Lung (tissue), 11 donors: ENCODE measurements at regions not wholly inside any gene's neighbourhood (a gene's known extent, or its start where the extent isn't known, plus 50 kb on each side); places are given as distances from the start of the nearest gene placed in this dataset.

Experiments
- ATAC-seq: fragments of 200-7000 bp; cut with Tn5 transposase; one replicate; pipeline ENCODE4 v1.9.1; 2020; ENCODE audit warnings: moderate number of reproducible peaks; ENCODE audit not compliant: insufficient read depth, low FRiP score
- DNase-seq, 3 donors: peaks; one replicate each; pipeline ENCODE4 v3.0.0-alpha.2; 2013 to 2017
- H3K27ac ChIP-seq, 2 donors: one replicate each; pipeline ENCODE4 v1.5.1; 2013; ENCODE audit warnings: mild to moderate bottlenecking in 2 of 2, moderate library complexity in 2 of 2, control low read depth in 1 of 2, inconsistent platforms in 1 of 2, low read depth in 1 of 2, low read length in 1 of 2
- H3K27me3 ChIP-seq, 3 donors: one replicate each; pipeline ENCODE4 v1.5.1; 2013; ENCODE audit warnings: low read length in 2 of 3; ENCODE audit not compliant: control insufficient read depth in 3 of 3, insufficient read depth in 3 of 3
- H3K36me3 ChIP-seq, 4 donors: one replicate each; pipeline ENCODE4 v1.5.1; 2013; ENCODE audit warnings: low read length in 4 of 4, mild to moderate bottlenecking in 1 of 4, moderate library complexity in 1 of 4; ENCODE audit not compliant: control insufficient read depth in 4 of 4, insufficient read depth in 4 of 4
- H3K4me1 ChIP-seq, 5 donors: one replicate each; pipeline ENCODE4 v1.5.1; 2013; ENCODE audit warnings: low read length in 5 of 5, mild to moderate bottlenecking in 2 of 5, moderate library complexity in 1 of 5; ENCODE audit not compliant: control insufficient read depth in 5 of 5, insufficient read depth in 5 of 5
- H3K4me3 ChIP-seq: one replicate; pipeline ENCODE4 v1.5.1; 2013; ENCODE audit warnings: mild to moderate bottlenecking, control low read depth, moderate library complexity
- H3K9ac ChIP-seq, 2 donors: one replicate each; pipeline ENCODE4 v1.5.1; 2013; ENCODE audit warnings: low read length in 2 of 2, control low read depth in 1 of 2; ENCODE audit not compliant: insufficient read depth in 1 of 2
- H3K9me3 ChIP-seq, 4 donors: one replicate each; pipeline ENCODE4 v1.5.1; 2013; ENCODE audit warnings: low read length in 3 of 4, mild to moderate bottlenecking in 1 of 4, moderate library complexity in 1 of 4; ENCODE audit not compliant: control insufficient read depth in 4 of 4, insufficient read depth in 3 of 4
- WGBS, 2 donors: extraction: QIAGEN DNeasy Blood & Tissue Kit; methylation state at CpG; one replicate each; pipeline ENCODE4 v1.1.7; 2013; 5-methylcytosine and 5-hydroxymethylcytosine counted together
- TF ChIP-seq, protein P1 (sequence below): IDR thresholded peaks from 2 replicates; pipeline ENCODE4 v1.5.1; 2012; ENCODE audit warnings: mild to moderate bottlenecking; ENCODE audit errors: control extremely low read depth, extremely low read depth
- donor health status: control.
- donor health status: control.
- donor health status: Bipolar disorder and iron deficiency.
- donor health status: healthy.
- donor health status: DM: yes; HTN: yes; CAD: no.

DNA sequence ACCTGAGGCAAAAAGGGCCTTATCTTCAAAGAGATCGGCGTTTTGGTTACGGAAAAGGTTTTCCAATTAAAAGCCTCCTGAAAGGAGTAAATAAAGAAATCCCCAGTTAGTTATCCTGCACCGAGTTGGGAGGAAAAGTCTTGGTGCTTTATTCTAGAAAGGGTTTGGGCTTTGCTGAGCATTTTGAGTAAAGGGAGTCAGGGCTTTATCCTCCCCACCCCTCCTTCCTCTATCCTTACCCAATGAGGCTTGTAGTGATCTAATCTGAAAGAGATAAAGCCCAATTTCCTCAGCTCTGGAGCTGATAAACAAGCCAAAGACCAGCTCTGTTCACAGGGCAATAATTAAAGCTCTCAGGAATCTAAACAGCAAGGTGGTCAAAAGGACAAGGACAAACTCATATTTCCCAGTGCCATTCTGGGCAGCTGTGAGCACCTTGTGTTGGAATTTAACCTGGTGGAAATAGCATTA, 188.9 kb upstream of the TSC22D1 start:
- Histone ChIP-seq H3K36me3 (no peaks in the 10 kb centered on the region), H3K27ac (no peak overlapping the region), H3K27me3 (no peaks in the 10 kb centered on the region), H3K4me1 (peaks cover 0 to 4% (median 0%) of the 10 kb centered on the region in 5 donors), H3K9ac (no peak overlapping the region), H3K4me3 (no peak overlapping the region), H3K9me3 (no peaks in the 10 kb centered on the region)
- WGBS, 2 donors = 73 to 82% methylated on average over 4 of the region's 4 CpGs
- DNase-seq = no peak
- TF ChIP-seq, protein P1, sequence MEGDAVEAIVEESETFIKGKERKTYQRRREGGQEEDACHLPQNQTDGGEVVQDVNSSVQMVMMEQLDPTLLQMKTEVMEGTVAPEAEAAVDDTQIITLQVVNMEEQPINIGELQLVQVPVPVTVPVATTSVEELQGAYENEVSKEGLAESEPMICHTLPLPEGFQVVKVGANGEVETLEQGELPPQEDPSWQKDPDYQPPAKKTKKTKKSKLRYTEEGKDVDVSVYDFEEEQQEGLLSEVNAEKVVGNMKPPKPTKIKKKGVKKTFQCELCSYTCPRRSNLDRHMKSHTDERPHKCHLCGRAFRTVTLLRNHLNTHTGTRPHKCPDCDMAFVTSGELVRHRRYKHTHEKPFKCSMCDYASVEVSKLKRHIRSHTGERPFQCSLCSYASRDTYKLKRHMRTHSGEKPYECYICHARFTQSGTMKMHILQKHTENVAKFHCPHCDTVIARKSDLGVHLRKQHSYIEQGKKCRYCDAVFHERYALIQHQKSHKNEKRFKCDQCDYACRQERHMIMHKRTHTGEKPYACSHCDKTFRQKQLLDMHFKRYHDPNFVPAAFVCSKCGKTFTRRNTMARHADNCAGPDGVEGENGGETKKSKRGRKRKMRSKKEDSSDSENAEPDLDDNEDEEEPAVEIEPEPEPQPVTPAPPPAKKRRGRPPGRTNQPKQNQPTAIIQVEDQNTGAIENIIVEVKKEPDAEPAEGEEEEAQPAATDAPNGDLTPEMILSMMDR = no peak
- no peak for ATAC-seq

DNA sequence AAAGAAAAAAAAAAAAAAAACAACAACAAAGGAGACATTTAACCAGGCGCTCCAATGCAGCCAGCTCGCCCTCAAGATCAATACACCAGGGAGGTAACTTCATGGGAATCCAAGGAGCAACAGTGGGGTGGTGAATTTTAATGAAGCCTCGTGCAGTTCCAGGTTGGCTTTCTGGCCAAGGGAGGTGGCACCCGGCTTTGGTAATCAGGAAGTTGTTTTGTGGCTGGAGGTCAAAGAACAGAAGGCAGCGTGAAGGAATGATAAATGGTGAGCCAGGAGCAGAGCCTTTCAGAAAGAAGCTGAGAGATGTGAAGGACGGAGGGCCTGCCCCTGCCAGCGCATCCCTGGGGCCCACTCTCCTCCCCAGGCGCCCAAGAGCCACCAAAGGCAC, 188.2 kb upstream of the TSC22D1 start:
- DNase-seq (no peak), ATAC-seq (no peak)

DNA sequence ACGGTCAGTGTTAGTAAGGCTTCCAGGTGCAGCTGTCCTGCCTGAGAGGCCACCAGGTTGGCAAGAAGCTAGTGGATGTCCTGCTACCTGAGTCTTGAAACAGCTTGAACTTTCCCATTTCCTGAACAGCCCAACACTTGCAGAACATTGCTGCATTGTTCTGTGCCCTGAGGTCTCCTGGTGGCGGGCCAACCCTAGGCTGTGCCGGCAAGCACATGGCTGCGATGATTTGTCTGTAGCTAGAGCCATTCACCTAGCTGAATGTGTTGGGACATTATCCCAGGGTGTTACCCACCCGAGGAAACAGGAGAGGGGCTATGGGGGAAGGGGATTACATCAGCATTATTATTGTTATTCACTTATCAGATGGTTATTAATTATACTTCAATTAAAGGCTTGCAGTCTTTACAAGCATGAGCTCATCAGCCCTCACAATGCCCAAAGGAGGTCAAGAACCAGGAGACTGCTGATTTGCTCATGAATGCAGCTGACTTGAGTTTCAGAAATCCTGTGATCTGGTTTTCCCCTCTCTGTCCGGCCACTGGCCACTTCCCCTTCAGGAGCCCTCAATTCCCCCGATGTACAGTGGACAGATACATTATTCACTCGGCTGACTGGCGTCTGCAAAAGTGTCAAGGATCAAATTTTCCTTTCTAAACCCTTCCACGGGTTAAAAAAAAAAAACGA, 187.6 kb upstream of the TSC22D1 start:
- WGBS, 2 donors = 59 to 65% methylated on average over 11 of the region's 11 CpGs
- no peak overlapping the region for H3K27ac ChIP-seq

More for the DNA sequence above, 188.2 kb upstream of the TSC22D1 start:
- Histone ChIP-seq H3K9me3 (no peaks in the 10 kb centered on the region), H3K9ac (no peak overlapping the region), H3K27ac (no peak overlapping the region), H3K4me3 (no peak overlapping the region), H3K36me3 (no peaks in the 10 kb centered on the region), H3K4me1 (peaks cover 0 to 5% (median under 1%) of the 10 kb centered on the region in 5 donors), H3K27me3 (no peaks in the 10 kb centered on the region)
- TF ChIP-seq, protein P1 = no peak
- WGBS, 2 donors = 49 to 55% methylated on average over 8 of the region's 8 CpGs

More for the DNA sequence above, 187.6 kb upstream of the TSC22D1 start:
- no peaks in the 10 kb centered on the region for H3K27me3 ChIP-seq
- no peak overlapping the region for H3K4me3 ChIP-seq
- H3K36me3 ChIP-seq = no peaks in the 10 kb centered on the region
- H3K9me3 ChIP-seq = no peaks in the 10 kb centered on the region
- no peak overlapping the region for H3K9ac ChIP-seq
- no peak for DNase-seq
- H3K4me1 ChIP-seq = peaks cover 0 to 6% (median 4%) of the 10 kb centered on the region in 5 donors
- ATAC-seq = no peak
- TF ChIP-seq, protein P1 = no peak
